HFFc6 (cell line): ENCODE measurements at regions not wholly inside any gene's neighbourhood (a gene's known extent, or its start where the extent isn't known, plus 50 kb on each side); places are given as distances from the start of the nearest gene placed in this dataset.
A peak's percentile ranks its signal among the peaks of the same experiment; 100 is the strongest.

Source experiments
- DNase-seq: peaks from one replicate; pipeline ENCODE4 v3.0.0-alpha.2; 2018
- H3K27ac Mint-ChIP-seq: 2 replicates; pipeline ENCODE4 v1.8.0; 2020; ENCODE audit warnings: mild to moderate bottlenecking, mixed read lengths
- H3K27me3 Mint-ChIP-seq: 2 replicates; pipeline ENCODE4 v1.8.0; 2021; ENCODE audit warnings: mild to moderate bottlenecking, moderate library complexity, mixed read lengths; ENCODE audit not compliant: insufficient read depth
- H3K36me3 Mint-ChIP-seq: 2 replicates; pipeline ENCODE4 v1.8.0; 2021; ENCODE audit warnings: low read depth, mixed read lengths
- H3K4me1 Mint-ChIP-seq: 2 replicates; pipeline ENCODE4 v1.8.0; 2020; ENCODE audit warnings: low read depth, mixed read lengths
- H3K4me3 Mint-ChIP-seq: 2 replicates; pipeline ENCODE4 v1.8.0; 2020; ENCODE audit warnings: mild to moderate bottlenecking, moderate library complexity, mixed read lengths
- H3K9me3 Mint-ChIP-seq: 2 replicates; pipeline ENCODE4 v1.8.0; 2020; ENCODE audit warnings: mild to moderate bottlenecking, mixed read lengths
- CTCF ChIP-seq: fragments of 200-600 bp; sonication (generic); IDR thresholded peaks from 2 replicates; pipeline ENCODE4 v1.5.0; 2021; ENCODE audit warnings: antibody characterized with exemption, mild to moderate bottlenecking

GRCh38 chr2:191557841-191558240 lies 120.1 kb upstream of the NABP1 start:
- H3K27ac Mint-ChIP-seq = no peak overlapping the region
- no peaks in the 10 kb centered on the region for H3K36me3 Mint-ChIP-seq
- no peaks in the 10 kb centered on the region for H3K9me3 Mint-ChIP-seq
- H3K4me3 Mint-ChIP-seq = no peak overlapping the region
- H3K27me3 Mint-ChIP-seq = no peaks in the 10 kb centered on the region
- TF ChIP-seq CTCF = no peak
- H3K4me1 Mint-ChIP-seq = peaks cover 34% of the 10 kb centered on the region
- DNase-seq = no peak

DNA sequence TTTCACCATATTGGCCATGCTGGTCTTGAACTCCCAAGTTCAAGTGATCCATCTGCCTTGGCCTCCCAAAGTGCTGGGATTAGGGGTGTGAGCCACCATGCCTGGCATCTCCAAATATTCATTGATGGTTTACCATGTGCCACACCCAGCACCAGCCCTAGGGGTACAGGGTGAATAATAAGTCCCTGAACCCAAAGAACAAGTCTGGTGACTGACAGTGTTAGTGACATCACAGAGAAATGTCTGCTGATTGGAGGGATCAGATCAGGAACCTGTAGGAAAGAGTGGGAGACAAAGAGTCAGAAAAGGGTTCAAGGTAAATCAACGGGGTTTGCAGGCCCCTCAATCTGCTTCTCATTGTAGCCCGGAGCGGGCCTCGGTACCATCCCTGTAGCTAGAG lies 118.4 kb upstream of the NABP1 start:
- no peak for DNase-seq
- Mint-ChIP-seq H3K27ac (no peak overlapping the region), H3K9me3 (no peaks in the 10 kb centered on the region), H3K4me1 (peaks cover 30% of the 10 kb centered on the region), H3K36me3 (no peaks in the 10 kb centered on the region), H3K4me3 (peak overlapping the region; percentile 56), H3K27me3 (no peaks in the 10 kb centered on the region)
- TF ChIP-seq CTCF = no peak

- Mint-ChIP-seq H3K36me3 (no peaks in the 10 kb centered on the region), H3K27me3 (no peaks in the 10 kb centered on the region), H3K4me3 (peak overlapping the region; percentile 56; the same call in 1 of the 2 replicates), H3K4me1 (peaks cover 34% of the 10 kb centered on the region), H3K9me3 (no peaks in the 10 kb centered on the region), H3K27ac (no peak overlapping the region)
- DNase-seq = no peak
- TF ChIP-seq CTCF = no peak
Measured at GRCh38 chr2:191560411-191560980, 117.4 kb upstream of the NABP1 start.

GRCh38 chr2:191565120-191565519 lies 112.8 kb upstream of the NABP1 start:
- Mint-ChIP-seq H3K36me3 (no peaks in the 10 kb centered on the region), H3K9me3 (no peaks in the 10 kb centered on the region), H3K4me1 (peaks cover 30% of the 10 kb centered on the region), H3K4me3 (no peak overlapping the region), H3K27ac (no peak overlapping the region), H3K27me3 (no peaks in the 10 kb centered on the region)
- no peak for DNase-seq
- no peak for TF ChIP-seq CTCF

DNA sequence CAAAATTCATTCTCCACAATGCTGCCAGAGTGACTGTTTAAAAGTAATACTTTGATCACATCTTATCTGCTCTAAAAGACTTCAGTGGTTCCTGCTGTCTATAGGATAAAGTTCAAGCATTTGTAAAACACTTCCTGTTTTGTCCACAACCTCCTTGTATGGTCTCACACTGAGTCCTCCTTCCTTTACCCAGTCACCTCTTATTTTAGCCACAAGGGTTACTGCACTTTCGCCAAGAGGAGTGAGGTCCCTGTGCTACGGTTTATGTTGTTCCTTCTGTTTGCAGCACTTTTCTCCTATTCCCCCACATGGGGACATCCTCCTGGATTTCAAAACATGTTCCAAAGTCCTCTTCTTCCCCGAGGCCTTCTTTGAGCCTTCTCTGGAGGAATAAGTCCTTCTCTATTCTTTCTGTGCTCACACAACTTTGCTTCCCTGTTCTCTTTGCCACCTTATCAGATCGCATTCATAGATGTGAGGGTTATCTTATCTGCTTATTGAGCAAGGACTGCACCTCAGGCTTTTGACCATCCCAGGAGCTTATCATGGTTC lies 112.2 kb upstream of the NABP1 start:
- Mint-ChIP-seq H3K27ac (no peak overlapping the region), H3K4me3 (no peak overlapping the region), H3K36me3 (no peaks in the 10 kb centered on the region), H3K4me1 (peaks cover 30% of the 10 kb centered on the region), H3K9me3 (no peaks in the 10 kb centered on the region), H3K27me3 (no peaks in the 10 kb centered on the region; the same call in 1 of the 2 replicates)
- DNase-seq = no peak
- TF ChIP-seq CTCF = no peak
